ENCODE measurements at regions not wholly inside any gene's neighbourhood (a gene's known extent, or its start where the extent isn't known, plus 50 kb on each side); places are given as distances from the start of the nearest gene placed in this dataset.
A peak's percentile ranks its signal among the peaks of the same experiment; 100 is the strongest.

DNA sequence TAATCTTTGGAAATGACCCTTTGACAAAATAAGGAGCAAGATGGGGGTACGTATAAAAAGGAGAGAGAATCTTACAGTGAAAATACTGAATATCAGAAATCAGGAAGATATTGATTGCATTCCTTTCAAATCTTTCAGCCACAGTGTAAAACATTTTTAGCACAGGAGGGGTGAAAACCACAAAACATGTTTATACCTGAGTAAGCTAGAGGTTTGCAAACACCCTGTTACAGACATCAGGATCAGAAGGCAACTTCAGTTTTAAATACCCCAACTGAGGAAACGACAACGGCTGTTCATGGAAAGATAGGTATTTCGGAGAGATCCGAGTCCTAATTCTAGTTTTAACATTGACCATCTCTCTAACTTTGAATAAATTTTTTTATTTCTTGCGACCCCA is 69.1 kb upstream of the ITGB1 start:
- in situ Hi-C loops (cut with HindIII; ENCODE audit: low pct_unique_long_range_greater_than_20kb, low sequenced_read_pairs) (no loop called here), intact Hi-C loops (cut with micrococcal nuclease; ENCODE audit: unreplicated experiment) (no loop called here)
- BruUV-seq (replicated peaks): no TSS peak
- CTCF ChIA-PET: no interaction called here
- Histone ChIP-seq H3K27ac (ENCODE audit: low read length) (peak overlapping the region; percentile 77; the same call in 1 of the 2 replicates), H3K27me3 (ENCODE audit: control insufficient read depth, insufficient read depth, low read length) (no peaks in the 10 kb centered on the region), H3K4me3 (ENCODE audit: low read depth in 2 of 2, low read length in 2 of 2) (no peak overlapping the region), H3K36me3 (ENCODE audit: control insufficient read depth, insufficient read depth, low read length) (no peaks in the 10 kb centered on the region), H3K9me3 (ENCODE audit: control insufficient read depth, insufficient read depth, low read depth, low read length) (no peaks in the 10 kb centered on the region), H3K4me1 (ENCODE audit: control insufficient read depth, insufficient read depth, low read length) (peaks cover 10% of the 10 kb centered on the region)
- ATAC-seq (no peak), DNase-seq (ENCODE audit: low read depth, low spot score) (no peak)
- TF ChIP-seq TCF7L2 (IDR thresholded peaks at IDR 0.05; ENCODE audit: low read depth, low read length): no peak
- TF ChIP-seq, protein P1, sequence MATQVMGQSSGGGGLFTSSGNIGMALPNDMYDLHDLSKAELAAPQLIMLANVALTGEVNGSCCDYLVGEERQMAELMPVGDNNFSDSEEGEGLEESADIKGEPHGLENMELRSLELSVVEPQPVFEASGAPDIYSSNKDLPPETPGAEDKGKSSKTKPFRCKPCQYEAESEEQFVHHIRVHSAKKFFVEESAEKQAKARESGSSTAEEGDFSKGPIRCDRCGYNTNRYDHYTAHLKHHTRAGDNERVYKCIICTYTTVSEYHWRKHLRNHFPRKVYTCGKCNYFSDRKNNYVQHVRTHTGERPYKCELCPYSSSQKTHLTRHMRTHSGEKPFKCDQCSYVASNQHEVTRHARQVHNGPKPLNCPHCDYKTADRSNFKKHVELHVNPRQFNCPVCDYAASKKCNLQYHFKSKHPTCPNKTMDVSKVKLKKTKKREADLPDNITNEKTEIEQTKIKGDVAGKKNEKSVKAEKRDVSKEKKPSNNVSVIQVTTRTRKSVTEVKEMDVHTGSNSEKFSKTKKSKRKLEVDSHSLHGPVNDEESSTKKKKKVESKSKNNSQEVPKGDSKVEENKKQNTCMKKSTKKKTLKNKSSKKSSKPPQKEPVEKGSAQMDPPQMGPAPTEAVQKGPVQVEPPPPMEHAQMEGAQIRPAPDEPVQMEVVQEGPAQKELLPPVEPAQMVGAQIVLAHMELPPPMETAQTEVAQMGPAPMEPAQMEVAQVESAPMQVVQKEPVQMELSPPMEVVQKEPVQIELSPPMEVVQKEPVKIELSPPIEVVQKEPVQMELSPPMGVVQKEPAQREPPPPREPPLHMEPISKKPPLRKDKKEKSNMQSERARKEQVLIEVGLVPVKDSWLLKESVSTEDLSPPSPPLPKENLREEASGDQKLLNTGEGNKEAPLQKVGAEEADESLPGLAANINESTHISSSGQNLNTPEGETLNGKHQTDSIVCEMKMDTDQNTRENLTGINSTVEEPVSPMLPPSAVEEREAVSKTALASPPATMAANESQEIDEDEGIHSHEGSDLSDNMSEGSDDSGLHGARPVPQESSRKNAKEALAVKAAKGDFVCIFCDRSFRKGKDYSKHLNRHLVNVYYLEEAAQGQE (IDR thresholded peaks at IDR 0.05; ENCODE audit: insufficient read depth in 1 of 2, low read depth in 2 of 2, low read length in 1 of 2): no peak
- TF ChIP-seq SIN3A (IDR thresholded peaks at IDR 0.05; ENCODE audit: borderline replicate concordance, insufficient read depth, low read depth, low read length): no peak
- no peak for TF ChIP-seq POLR2AphosphoS5 (IDR thresholded peaks at IDR 0.05; ENCODE audit: low read depth, low read length)
- TF ChIP-seq, protein P2, sequence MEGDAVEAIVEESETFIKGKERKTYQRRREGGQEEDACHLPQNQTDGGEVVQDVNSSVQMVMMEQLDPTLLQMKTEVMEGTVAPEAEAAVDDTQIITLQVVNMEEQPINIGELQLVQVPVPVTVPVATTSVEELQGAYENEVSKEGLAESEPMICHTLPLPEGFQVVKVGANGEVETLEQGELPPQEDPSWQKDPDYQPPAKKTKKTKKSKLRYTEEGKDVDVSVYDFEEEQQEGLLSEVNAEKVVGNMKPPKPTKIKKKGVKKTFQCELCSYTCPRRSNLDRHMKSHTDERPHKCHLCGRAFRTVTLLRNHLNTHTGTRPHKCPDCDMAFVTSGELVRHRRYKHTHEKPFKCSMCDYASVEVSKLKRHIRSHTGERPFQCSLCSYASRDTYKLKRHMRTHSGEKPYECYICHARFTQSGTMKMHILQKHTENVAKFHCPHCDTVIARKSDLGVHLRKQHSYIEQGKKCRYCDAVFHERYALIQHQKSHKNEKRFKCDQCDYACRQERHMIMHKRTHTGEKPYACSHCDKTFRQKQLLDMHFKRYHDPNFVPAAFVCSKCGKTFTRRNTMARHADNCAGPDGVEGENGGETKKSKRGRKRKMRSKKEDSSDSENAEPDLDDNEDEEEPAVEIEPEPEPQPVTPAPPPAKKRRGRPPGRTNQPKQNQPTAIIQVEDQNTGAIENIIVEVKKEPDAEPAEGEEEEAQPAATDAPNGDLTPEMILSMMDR (IDR thresholded peaks at IDR 0.05): no peak
- POLR2A ChIA-PET: no interaction called here

DNA sequence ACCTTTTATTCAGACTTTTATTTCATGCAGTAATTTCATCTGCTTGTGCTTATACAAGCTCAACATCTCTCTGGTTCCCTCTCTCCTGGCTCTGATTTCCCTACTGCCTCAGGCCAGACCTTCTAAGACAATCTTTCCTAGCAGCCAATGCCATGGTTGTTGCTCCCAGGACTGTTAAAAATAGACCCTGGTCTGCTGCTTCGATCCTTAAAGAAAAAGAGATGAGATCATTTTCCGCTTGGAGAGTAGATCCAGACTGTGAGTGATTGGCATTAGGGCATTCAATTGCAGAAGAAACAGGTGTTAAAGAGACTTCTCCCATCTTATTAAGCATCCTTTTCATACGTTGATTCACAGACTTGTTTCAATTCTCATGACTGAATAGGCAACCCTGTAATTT is 68.4 kb upstream of the ITGB1 start:
- DNase-seq (ENCODE audit: low read depth, low spot score) (no peak), ATAC-seq (no peak)
- TF ChIP-seq POLR2AphosphoS5 (IDR thresholded peaks at IDR 0.05; ENCODE audit: low read depth, low read length): no peak
- TF ChIP-seq SIN3A (IDR thresholded peaks at IDR 0.05; ENCODE audit: borderline replicate concordance, insufficient read depth, low read depth, low read length): no peak
- TF ChIP-seq TCF7L2 (IDR thresholded peaks at IDR 0.05; ENCODE audit: low read depth, low read length): no peak
- TF ChIP-seq, protein P1 (IDR thresholded peaks at IDR 0.05; ENCODE audit: insufficient read depth in 1 of 2, low read depth in 2 of 2, low read length in 1 of 2): no peak
- TF ChIP-seq, protein P2 (IDR thresholded peaks at IDR 0.05): no peak
- intact Hi-C loops (cut with micrococcal nuclease; ENCODE audit: unreplicated experiment): no loop called here
- H3K36me3 ChIP-seq (ENCODE audit: control insufficient read depth, insufficient read depth, low read length): no peaks in the 10 kb centered on the region
- in situ Hi-C loops (cut with HindIII; ENCODE audit: low pct_unique_long_range_greater_than_20kb, low sequenced_read_pairs): no loop called here
- no peaks in the 10 kb centered on the region for H3K9me3 ChIP-seq (ENCODE audit: control insufficient read depth, insufficient read depth, low read depth, low read length)
- ChIA-PET CTCF (no interaction called here), POLR2A (no interaction called here)
- H3K27ac ChIP-seq (ENCODE audit: low read length): peak overlapping the region; percentile 77; the same call in 1 of the 2 replicates
- H3K4me3 ChIP-seq (ENCODE audit: low read depth in 2 of 2, low read length in 2 of 2): no peak overlapping the region
- H3K4me1 ChIP-seq (ENCODE audit: control insufficient read depth, insufficient read depth, low read length): peaks cover 3% of the 10 kb centered on the region
- BruUV-seq (replicated peaks): no TSS peak
- H3K27me3 ChIP-seq (ENCODE audit: control insufficient read depth, insufficient read depth, low read length): no peaks in the 10 kb centered on the region
